ENCODE measurements at regions not wholly inside any gene's neighbourhood (a gene's known extent, or its start where the extent isn't known, plus 50 kb on each side); places are given as distances from the start of the nearest gene placed in this dataset.

- Histone ChIP-seq H3K23ac (ENCODE audit: insufficient read length, low read depth, low read length) (no peak overlapping the region), H2BK20ac (ENCODE audit: low read depth, low read length, poor library complexity, severe bottlenecking) (no peak overlapping the region), H2BK120ac (ENCODE audit: low read depth, low read length, poor library complexity, severe bottlenecking) (no peak overlapping the region), H4K5ac (ENCODE audit: insufficient read length, low read depth, low read length) (no peak overlapping the region), H3K9me3 (ENCODE audit: control insufficient read depth, low read depth, low read length) (no peaks in the 10 kb centered on the region), H2AK5ac (ENCODE audit: insufficient read length, low read length) (no peak overlapping the region), H3K79me2 (ENCODE audit: insufficient read depth, low read length) (no peaks in the 10 kb centered on the region), H3K23me2 (ENCODE audit: insufficient read length, low read depth, low read length, poor library complexity, severe bottlenecking) (no peaks in the 10 kb centered on the region), H2AFZ (ENCODE audit: low read length) (no peak overlapping the region), H4K91ac (ENCODE audit: insufficient read length, low read depth, low read length) (no peak overlapping the region), H2BK12ac (ENCODE audit: insufficient read length, low read depth, low read length) (no peak overlapping the region), H3K27ac (ENCODE audit: insufficient read length, low read depth, low read length) (no peak overlapping the region), H3K18ac (ENCODE audit: insufficient read length, low read depth, low read length) (no peak overlapping the region), H3K14ac (ENCODE audit: insufficient read depth, low read length) (no peak overlapping the region), H2BK15ac (ENCODE audit: low read depth, low read length) (no peak overlapping the region), H3K56ac (ENCODE audit: insufficient read length, low read depth, low read length) (no peak overlapping the region), H3K79me1 (ENCODE audit: insufficient read depth, low read depth, low read length, poor library complexity, severe bottlenecking) (no peaks in the 10 kb centered on the region), H2BK5ac (ENCODE audit: insufficient read length, low read length) (no peak overlapping the region), H3K27me3 (ENCODE audit: insufficient read depth, low read length) (no peaks in the 10 kb centered on the region), H3K4me1 (ENCODE audit: insufficient read depth, low read length) (no peaks in the 10 kb centered on the region), H3K4ac (ENCODE audit: low read depth, low read length) (no peak overlapping the region), H3K9ac (ENCODE audit: extremely low read depth, insufficient read length, low read length) (no peak overlapping the region), H3T11ph (ENCODE audit: low read length) (no peak overlapping the region), H3K4me2 (ENCODE audit: insufficient read depth, insufficient read length, low read length) (no peak overlapping the region), H4K8ac (replicated peaks; ENCODE audit: insufficient read length, low read depth, low read length) (no peak overlapping the region), H4K20me1 (ENCODE audit: control insufficient read depth, insufficient read depth, insufficient read length) (no peaks in the 10 kb centered on the region)
- no CpG with 5 or more reads among the region's 10 CpGs for WGBS (ENCODE audit: extremely low coverage, insufficient read length, low lambda C conversion rate)
- Mint-ChIP-seq H3K9me3 (no peaks in the 10 kb centered on the region), H3K27ac (peak overlapping the region in 1 of 3 experiments; percentile 61; a peak in 1 of 7 replicates), H3K27me3 (ENCODE audit: low read depth) (no peaks in the 10 kb centered on the region), H3K36me3 (ENCODE audit: insufficient read depth in 1 of 3, low read depth in 3 of 3) (no peaks in the 10 kb centered on the region), H3K4me1 (no peaks in the 10 kb centered on the region), H3K4me3 (no peak overlapping the region)
- no peak for DNase-seq
- TF ChIP-seq CTCF (conservative IDR thresholded peaks at IDR 0.05), result no peak
These were observed 616.3 kb upstream of the MAN1A1 start for GRCh38 chr6:119965900-119966299.

Data from H9 (cell line).